AG09309 (cell line): ENCODE measurements at regions not wholly inside any gene's neighbourhood (a gene's known extent, or its start where the extent isn't known, plus 50 kb on each side); places are given as distances from the start of the nearest gene placed in this dataset.
"Not testable (repeated sequence)": the region's sequence is repeated elsewhere in the genome, so short reads cannot be mapped to it uniquely, and the experiment has no call there.

Experiments
- DNase-seq: peaks from one replicate; pipeline ENCODE4 v3.0.0-alpha.2; 2010; ENCODE audit warnings: low read depth
- H3K4me3 ChIP-seq: 2 replicates; pipeline ENCODE4 v1.5.1; 2011; ENCODE audit warnings: mild to moderate bottlenecking, low read depth, low read length, moderate library complexity; ENCODE audit not compliant: control insufficient read depth
- TF ChIP-seq, protein P1 (sequence below): IDR thresholded peaks from 2 replicates; pipeline ENCODE4 v1.5.1; 2011; ENCODE audit warnings: mild to moderate bottlenecking, low read depth, low read length, inconsistent platforms; ENCODE audit not compliant: insufficient read depth, control insufficient read depth; ENCODE audit errors: missing control alignments

DNA sequence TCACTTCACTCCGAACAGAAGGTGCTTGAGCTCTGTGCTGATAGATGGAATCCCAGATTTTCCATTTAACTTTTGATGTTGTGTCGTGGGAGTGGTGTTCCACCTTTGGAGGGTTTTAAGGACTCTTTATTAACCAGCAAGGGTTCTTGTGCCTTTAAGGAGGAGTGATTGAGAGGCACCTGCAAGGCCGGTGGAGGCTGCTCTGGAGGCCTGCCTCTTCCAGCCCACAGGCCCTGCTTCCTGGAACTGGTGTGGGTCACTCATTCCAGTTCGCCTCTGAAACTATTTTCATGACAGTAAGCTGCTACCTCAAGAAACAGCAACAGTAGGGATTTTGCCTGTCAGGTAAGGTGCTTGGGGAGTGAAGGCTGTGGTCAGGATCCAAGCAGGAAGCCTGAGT is 58.8 kb upstream of the APCDD1L start:
- DNase-seq = no peak
- no peak overlapping the region for H3K4me3 ChIP-seq
- TF ChIP-seq, protein P1, sequence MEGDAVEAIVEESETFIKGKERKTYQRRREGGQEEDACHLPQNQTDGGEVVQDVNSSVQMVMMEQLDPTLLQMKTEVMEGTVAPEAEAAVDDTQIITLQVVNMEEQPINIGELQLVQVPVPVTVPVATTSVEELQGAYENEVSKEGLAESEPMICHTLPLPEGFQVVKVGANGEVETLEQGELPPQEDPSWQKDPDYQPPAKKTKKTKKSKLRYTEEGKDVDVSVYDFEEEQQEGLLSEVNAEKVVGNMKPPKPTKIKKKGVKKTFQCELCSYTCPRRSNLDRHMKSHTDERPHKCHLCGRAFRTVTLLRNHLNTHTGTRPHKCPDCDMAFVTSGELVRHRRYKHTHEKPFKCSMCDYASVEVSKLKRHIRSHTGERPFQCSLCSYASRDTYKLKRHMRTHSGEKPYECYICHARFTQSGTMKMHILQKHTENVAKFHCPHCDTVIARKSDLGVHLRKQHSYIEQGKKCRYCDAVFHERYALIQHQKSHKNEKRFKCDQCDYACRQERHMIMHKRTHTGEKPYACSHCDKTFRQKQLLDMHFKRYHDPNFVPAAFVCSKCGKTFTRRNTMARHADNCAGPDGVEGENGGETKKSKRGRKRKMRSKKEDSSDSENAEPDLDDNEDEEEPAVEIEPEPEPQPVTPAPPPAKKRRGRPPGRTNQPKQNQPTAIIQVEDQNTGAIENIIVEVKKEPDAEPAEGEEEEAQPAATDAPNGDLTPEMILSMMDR = no peak

DNA sequence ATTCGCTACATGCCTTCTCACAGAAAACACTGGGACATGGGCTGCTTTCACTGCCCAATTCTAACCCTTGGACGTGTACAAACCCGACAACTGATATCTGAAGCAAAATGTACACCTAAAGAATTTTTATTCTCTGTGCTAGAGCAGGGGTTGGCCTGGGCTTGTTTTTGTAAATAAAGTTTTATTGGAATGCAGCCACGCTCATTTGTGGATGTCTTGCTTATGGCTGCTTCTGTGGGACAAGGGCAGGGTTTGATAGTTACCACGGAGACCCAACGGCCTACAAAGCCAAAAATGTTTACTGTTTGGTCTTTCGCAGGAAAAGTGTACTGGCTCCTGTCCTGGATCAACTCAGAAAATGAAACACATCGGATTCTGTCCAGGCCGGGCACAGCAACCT is 58.1 kb upstream of the APCDD1L start:
- no peak for DNase-seq
- TF ChIP-seq, protein P1 = no peak
- no peak overlapping the region for H3K4me3 ChIP-seq

DNA sequence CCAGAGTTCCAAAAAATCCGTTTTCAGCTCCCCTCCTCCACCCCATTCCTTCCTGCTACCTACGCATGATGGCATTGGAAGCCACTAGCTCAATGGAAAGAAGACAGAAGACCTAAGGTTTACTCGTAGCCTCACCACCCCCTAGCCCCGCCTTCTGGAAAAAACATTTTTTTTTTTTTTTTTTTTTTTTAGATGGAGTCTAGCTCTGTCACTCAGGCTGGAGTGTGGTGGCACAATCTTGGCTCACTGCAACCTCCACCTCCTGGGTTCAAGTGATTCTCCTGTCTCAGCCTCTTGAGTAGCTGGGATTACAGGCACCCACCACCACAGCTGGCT is 57.2 kb upstream of the APCDD1L start:
- not testable (repeated sequence) for H3K4me3 ChIP-seq, DNase-seq

DNA sequence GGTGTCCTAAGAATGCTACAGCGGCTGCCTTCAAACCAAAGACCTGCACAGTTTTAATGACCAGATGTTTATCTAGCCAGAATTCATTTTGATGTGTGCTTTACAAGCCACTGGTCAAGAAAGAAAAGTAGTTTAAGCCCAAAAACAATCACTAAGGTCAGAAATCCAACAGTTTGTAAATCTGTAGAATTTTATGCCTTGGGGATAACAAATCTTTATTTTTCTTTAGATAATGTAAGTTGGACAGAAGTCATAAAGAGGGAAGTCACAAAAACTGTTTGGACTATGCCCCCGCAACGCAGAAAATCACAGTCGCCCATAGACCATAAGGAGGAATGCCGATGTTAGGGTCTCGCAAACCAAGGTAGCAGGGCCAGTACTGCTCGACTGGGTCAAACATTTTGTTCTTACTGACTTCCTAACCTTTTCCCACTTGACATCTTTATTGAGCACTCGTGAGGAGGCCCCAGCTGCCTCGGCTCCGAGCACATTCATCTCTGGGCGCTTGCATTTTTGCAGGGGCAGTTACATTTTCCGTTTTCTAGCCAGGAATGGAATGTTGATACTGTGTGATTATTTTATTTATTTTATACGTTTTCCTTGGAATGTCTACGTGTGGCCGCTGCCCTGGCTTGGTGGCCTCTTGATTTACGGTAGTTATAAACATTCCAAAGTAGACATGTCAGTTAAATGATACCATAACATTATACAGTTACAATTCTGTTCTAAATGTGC is 56.7 kb upstream of the APCDD1L start:
- TF ChIP-seq, protein P1 = no peak
- no peak overlapping the region for H3K4me3 ChIP-seq
- no peak for DNase-seq

DNA sequence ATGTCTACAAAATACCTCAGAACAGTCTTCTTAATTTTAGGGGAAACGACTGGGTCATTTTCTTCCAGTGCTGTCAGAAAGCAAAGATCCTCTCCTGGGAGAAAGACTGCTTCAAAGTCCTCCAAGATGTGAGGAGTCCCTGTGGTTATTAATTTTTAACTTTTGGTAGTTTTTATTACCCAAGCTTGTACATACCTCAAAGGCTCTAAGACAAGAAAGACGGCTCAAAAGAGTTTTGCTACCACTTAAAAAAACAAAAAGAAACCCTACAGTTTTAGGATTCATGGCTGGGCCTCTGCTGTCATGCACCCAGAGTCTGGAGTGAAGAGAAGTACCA is 56.1 kb upstream of the APCDD1L start:
- H3K4me3 ChIP-seq = no peak overlapping the region
- TF ChIP-seq, protein P1 = no peak
- no peak for DNase-seq

DNA sequence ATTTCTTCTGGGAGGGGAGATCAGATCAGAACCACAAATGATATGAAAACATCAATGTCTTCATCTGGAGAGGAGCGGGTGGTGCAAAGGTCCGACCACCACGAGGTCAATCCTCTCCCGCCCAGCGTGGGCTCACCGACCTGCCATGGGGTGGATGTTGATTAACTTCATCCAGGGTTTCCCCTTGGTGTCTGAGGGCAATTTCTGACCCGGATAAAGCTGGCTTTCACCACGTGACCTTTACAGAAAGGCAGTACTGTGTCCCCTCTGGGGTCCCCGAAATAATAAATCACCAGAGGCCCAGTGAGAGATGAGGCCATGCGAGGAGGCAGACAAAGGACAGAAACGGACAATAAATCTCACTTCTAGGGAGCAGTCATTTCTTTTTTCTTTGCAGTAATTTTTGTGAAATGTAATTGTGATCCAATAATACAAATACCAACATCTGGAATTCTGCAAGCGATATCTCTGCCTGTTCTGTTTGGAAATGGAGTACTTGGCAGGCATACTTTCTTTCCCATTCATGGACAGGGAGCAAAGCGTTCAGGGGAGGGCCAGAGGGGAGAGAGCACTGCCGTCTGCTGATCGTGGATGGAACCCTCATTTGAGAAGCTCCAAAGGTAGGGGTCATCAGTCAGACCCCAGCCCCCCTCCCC is 55.1 kb upstream of the APCDD1L start:
- no peak overlapping the region for H3K4me3 ChIP-seq
- DNase-seq = no peak
- TF ChIP-seq, protein P1 = no peak

DNA sequence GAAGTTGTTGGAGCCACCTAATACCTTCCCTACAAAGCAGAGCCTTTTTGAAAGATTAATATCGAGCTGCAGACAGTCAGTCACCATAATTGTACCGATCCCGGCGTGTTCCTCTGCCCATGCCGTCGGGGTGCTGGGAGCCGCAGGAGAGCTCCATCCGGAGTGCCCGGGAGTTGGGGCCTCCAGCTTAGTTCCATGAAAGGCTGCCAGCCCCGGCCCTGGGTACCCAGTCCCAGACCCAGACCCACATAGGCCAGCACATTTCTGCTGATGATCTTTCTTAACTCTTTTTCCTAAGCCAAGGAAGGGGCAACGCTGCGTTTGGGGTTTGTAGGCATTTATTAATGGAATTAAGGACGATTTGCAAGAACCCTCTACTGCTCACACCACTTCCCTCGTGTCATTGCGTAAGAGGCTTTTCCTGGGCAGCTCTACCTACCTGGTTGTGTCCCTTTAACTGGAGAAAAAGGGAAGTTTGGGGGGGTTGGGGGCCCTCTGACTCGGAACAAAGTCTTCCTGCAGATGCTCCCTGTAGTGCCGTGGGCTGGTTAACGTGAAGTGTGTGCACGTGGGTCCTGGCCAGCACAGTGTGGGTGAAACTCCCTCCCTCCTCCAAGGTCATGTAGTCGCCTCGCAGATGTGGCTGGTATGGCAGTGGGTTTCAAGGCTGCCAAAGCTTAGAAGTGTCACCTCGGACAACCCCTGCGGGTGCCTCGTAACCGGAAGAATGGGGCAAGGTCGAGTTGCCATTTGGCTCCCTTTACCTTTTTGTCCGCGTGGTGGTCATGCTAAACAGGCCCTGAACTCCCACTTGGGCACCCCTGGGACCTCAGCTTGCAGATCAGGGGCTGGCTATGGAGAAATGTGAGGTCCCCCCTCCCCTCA is 54.3 kb upstream of the APCDD1L start:
- TF ChIP-seq, protein P1 = no peak
- DNase-seq = no peak
- no peak overlapping the region for H3K4me3 ChIP-seq
